ENCODE measurements at regions not wholly inside any gene's neighbourhood (a gene's known extent, or its start where the extent isn't known, plus 50 kb on each side); places are given as distances from the start of the nearest gene placed in this dataset.

GRCh38 chr20:40192529-40192928 is 496.5 kb downstream of the MAFB start:
- Mint-ChIP-seq H3K4me1 (ENCODE audit: low read depth, unreplicated experiment) (no peaks in the 10 kb centered on the region), H3K9me3 (ENCODE audit: unreplicated experiment) (no peaks in the 10 kb centered on the region), H3K36me3 (ENCODE audit: unreplicated experiment) (no peaks in the 10 kb centered on the region), H3K27ac (ENCODE audit: unreplicated experiment) (no peak overlapping the region), H3K4me3 (ENCODE audit: unreplicated experiment) (no peak overlapping the region), H3K27me3 (ENCODE audit: unreplicated experiment) (no peaks in the 10 kb centered on the region)
- DNase-seq = no peak
- no peak for TF ChIP-seq CTCF (IDR thresholded peaks at IDR 0.05; ENCODE audit: partially characterized antibody, unreplicated experiment)

GRCh38 chr20:40192081-40192480 is 497.0 kb downstream of the MAFB start:
- DNase-seq = no peak
- Mint-ChIP-seq H3K27me3 (ENCODE audit: unreplicated experiment) (no peaks in the 10 kb centered on the region), H3K4me3 (ENCODE audit: unreplicated experiment) (no peak overlapping the region), H3K27ac (ENCODE audit: unreplicated experiment) (no peak overlapping the region), H3K36me3 (ENCODE audit: unreplicated experiment) (no peaks in the 10 kb centered on the region), H3K4me1 (ENCODE audit: low read depth, unreplicated experiment) (no peaks in the 10 kb centered on the region), H3K9me3 (ENCODE audit: unreplicated experiment) (no peaks in the 10 kb centered on the region)
- TF ChIP-seq CTCF (IDR thresholded peaks at IDR 0.05; ENCODE audit: partially characterized antibody, unreplicated experiment) = no peak

- Mint-ChIP-seq H3K4me1 (ENCODE audit: low read depth, unreplicated experiment) (no peaks in the 10 kb centered on the region), H3K4me3 (ENCODE audit: unreplicated experiment) (no peak overlapping the region), H3K9me3 (ENCODE audit: unreplicated experiment) (no peaks in the 10 kb centered on the region), H3K27ac (ENCODE audit: unreplicated experiment) (no peak overlapping the region), H3K36me3 (ENCODE audit: unreplicated experiment) (no peaks in the 10 kb centered on the region), H3K27me3 (ENCODE audit: unreplicated experiment) (no peaks in the 10 kb centered on the region)
- no peak for DNase-seq
- no peak for TF ChIP-seq CTCF (IDR thresholded peaks at IDR 0.05; ENCODE audit: partially characterized antibody, unreplicated experiment)
These were observed 497.5 kb downstream of the MAFB start for GRCh38 chr20:40191573-40191972.

- no peak for DNase-seq
- Mint-ChIP-seq H3K4me1 (ENCODE audit: low read depth, unreplicated experiment) (no peaks in the 10 kb centered on the region), H3K9me3 (ENCODE audit: unreplicated experiment) (no peaks in the 10 kb centered on the region), H3K36me3 (ENCODE audit: unreplicated experiment) (no peaks in the 10 kb centered on the region), H3K4me3 (ENCODE audit: unreplicated experiment) (no peak overlapping the region), H3K27ac (ENCODE audit: unreplicated experiment) (no peak overlapping the region), H3K27me3 (ENCODE audit: unreplicated experiment) (no peaks in the 10 kb centered on the region)
- no peak for TF ChIP-seq CTCF (IDR thresholded peaks at IDR 0.05; ENCODE audit: partially characterized antibody, unreplicated experiment)
These were observed 499.4 kb downstream of the MAFB start for GRCh38 chr20:40189621-40190020.

- DNase-seq = no peak
- TF ChIP-seq CTCF (IDR thresholded peaks at IDR 0.05; ENCODE audit: partially characterized antibody, unreplicated experiment) = no peak
- Mint-ChIP-seq H3K4me3 (ENCODE audit: unreplicated experiment) (no peak overlapping the region), H3K27me3 (ENCODE audit: unreplicated experiment) (no peaks in the 10 kb centered on the region), H3K27ac (ENCODE audit: unreplicated experiment) (no peak overlapping the region), H3K4me1 (ENCODE audit: low read depth, unreplicated experiment) (no peaks in the 10 kb centered on the region), H3K9me3 (ENCODE audit: unreplicated experiment) (no peaks in the 10 kb centered on the region), H3K36me3 (ENCODE audit: unreplicated experiment) (no peaks in the 10 kb centered on the region)
These were observed 500.7 kb downstream of the MAFB start for GRCh38 chr20:40188319-40188718.

All from glutamatergic neuron (in vitro differentiated cells).